Panc1 (cell line): ENCODE measurements at regions not wholly inside any gene's neighbourhood (a gene's known extent, or its start where the extent isn't known, plus 50 kb on each side); places are given as distances from the start of the nearest gene placed in this dataset.

Source experiments
- REST ChIP-seq, 2 experiments: IDR thresholded peaks; 2 replicates each; pipeline ENCODE4 v1.6.1; 2011 to 2012; ENCODE audit warnings: low read depth in 2 of 2, control low read depth in 1 of 2, low read length in 1 of 2, mild to moderate bottlenecking in 1 of 2, moderate library complexity in 1 of 2; ENCODE audit not compliant: insufficient read depth in 1 of 2
- SIN3A ChIP-seq: IDR thresholded peaks from 2 replicates; pipeline ENCODE4 v1.6.1; 2012; ENCODE audit warnings: low read depth, mild to moderate bottlenecking, low read length, moderate library complexity, borderline replicate concordance; ENCODE audit not compliant: insufficient read depth
- TF ChIP-seq, protein P1 (sequence below): fragments of 450-650 bp; IDR thresholded peaks from 2 replicates; pipeline ENCODE4 v1.5.1; 2017; ENCODE audit warnings: mild to moderate bottlenecking

DNA sequence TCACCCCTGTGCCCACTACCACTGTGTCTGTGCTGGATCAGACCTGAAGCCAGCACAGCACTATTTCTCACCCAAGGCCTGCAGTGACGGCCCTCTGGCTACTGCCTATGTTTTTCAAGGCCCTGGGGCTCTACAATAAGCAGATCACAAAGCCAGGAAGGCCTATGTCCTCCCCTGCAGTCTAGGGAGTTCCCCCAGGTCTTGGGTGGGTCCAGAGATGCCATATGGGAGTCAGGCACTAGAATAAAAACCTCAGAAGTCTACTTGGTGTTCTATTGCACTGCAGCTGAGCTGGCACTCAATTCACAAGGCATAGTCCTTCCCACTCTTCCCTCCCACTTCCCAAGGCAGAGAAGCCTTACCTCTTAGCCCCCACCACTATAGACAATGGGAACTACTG, 107.1 kb downstream of the FBXO4 start:
- TF ChIP-seq, protein P1, sequence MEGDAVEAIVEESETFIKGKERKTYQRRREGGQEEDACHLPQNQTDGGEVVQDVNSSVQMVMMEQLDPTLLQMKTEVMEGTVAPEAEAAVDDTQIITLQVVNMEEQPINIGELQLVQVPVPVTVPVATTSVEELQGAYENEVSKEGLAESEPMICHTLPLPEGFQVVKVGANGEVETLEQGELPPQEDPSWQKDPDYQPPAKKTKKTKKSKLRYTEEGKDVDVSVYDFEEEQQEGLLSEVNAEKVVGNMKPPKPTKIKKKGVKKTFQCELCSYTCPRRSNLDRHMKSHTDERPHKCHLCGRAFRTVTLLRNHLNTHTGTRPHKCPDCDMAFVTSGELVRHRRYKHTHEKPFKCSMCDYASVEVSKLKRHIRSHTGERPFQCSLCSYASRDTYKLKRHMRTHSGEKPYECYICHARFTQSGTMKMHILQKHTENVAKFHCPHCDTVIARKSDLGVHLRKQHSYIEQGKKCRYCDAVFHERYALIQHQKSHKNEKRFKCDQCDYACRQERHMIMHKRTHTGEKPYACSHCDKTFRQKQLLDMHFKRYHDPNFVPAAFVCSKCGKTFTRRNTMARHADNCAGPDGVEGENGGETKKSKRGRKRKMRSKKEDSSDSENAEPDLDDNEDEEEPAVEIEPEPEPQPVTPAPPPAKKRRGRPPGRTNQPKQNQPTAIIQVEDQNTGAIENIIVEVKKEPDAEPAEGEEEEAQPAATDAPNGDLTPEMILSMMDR, result no peak
- TF ChIP-seq REST (IDR thresholded peaks at IDR 0.05; ENCODE audit: insufficient read depth in 1 of 2, low read depth in 2 of 2, low read length in 1 of 2), result no peak
- TF ChIP-seq SIN3A, result no peak
